CD4-positive, alpha-beta T cell (primary cell): ENCODE measurements at regions not wholly inside any gene's neighbourhood (a gene's known extent, or its start where the extent isn't known, plus 50 kb on each side); places are given as distances from the start of the nearest gene placed in this dataset.

Source experiments
- ATAC-seq: fragments of 200-7000 bp; cut with Tn5 transposase; one replicate; pipeline ENCODE4 v1.10.0; 2022; ENCODE audit warnings: mild to moderate bottlenecking; ENCODE audit not compliant: poor library complexity
- CTCF ChIA-PET: fragments of 350-600 bp; sonication (Branson Sonifier 250); formaldehyde crosslinking; loops from one replicate; lab custom pipeline; 2021; ENCODE audit warnings: antibody characterized with exemption, inconsistent platforms; lab: Charles Lee
- POLR2A ChIA-PET: fragments of 350-600 bp; sonication (Branson Sonifier 250); formaldehyde crosslinking; loops from one replicate; lab custom pipeline; 2021; ENCODE audit warnings: antibody characterized with exemption, inconsistent platforms; lab: Charles Lee
- DNase-seq, 14 experiments: peaks; one replicate each; pipeline ENCODE4 v3.0.0-alpha.2; 2013 to 2020; ENCODE audit warnings: mixed read lengths in 2 of 14
- H3K27ac ChIP-seq, 2 donors: one replicate each; pipeline versions ENCODE4 v1.5.1 to v1.7.0; 2013; ENCODE audit warnings: low read length in 2 of 2, low read depth in 1 of 2, mild to moderate bottlenecking in 1 of 2
- H3K27me3 ChIP-seq, 2 experiments: 1 replicate in 1 of 2; 2 replicates in 1 of 2; pipeline versions ENCODE4 v1.6.1 to v1.7.0; 2013; ENCODE audit warnings: low read length in 2 of 2, control low read depth in 1 of 2, mild to moderate bottlenecking in 1 of 2, moderate library complexity in 1 of 2; ENCODE audit not compliant: insufficient read depth in 2 of 2, control insufficient read depth in 1 of 2
- H3K36me3 ChIP-seq: one replicate; pipeline ENCODE4 v1.6.1; 2013; ENCODE audit warnings: low read length, control low read depth; ENCODE audit not compliant: insufficient read depth
- H3K4me1 ChIP-seq: one replicate; pipeline ENCODE4 v1.6.1; 2013; ENCODE audit warnings: low read length, control low read depth; ENCODE audit not compliant: insufficient read depth
- H3K4me3 ChIP-seq: one replicate; pipeline ENCODE4 v1.5.1; 2013; ENCODE audit warnings: mild to moderate bottlenecking, low read length, moderate library complexity
- H3K9me3 ChIP-seq, 2 experiments: 1 replicate in 1 of 2; 2 replicates in 1 of 2; pipeline versions ENCODE4 v1.6.1 to v1.7.0; 2013; ENCODE audit warnings: low read length in 2 of 2, mild to moderate bottlenecking in 2 of 2, control low read depth in 1 of 2, moderate library complexity in 1 of 2; ENCODE audit not compliant: control insufficient read depth in 1 of 2, insufficient read depth in 1 of 2
- H3K27ac Mint-ChIP-seq: one replicate; pipeline ENCODE4 v1.8.0; 2020; ENCODE audit warnings: mixed read lengths
- H3K27me3 Mint-ChIP-seq: one replicate; pipeline ENCODE4 v1.8.0; 2021; ENCODE audit warnings: mixed read lengths
- H3K36me3 Mint-ChIP-seq: one replicate; pipeline ENCODE4 v1.8.0; 2021; ENCODE audit warnings: low read depth, mixed read lengths
- H3K4me1 Mint-ChIP-seq: one replicate; pipeline ENCODE4 v1.8.0; 2021; ENCODE audit warnings: low read depth, mixed read lengths
- H3K4me3 Mint-ChIP-seq: one replicate; pipeline ENCODE4 v1.8.0; 2020; ENCODE audit warnings: mild to moderate bottlenecking, mixed read lengths
- H3K9me3 Mint-ChIP-seq: one replicate; pipeline ENCODE4 v1.8.0; 2020; ENCODE audit warnings: mixed read lengths
- intact Hi-C, 2 experiments: fragments of 100-400 bp; cut with DNase I in 1 of 2; cut with micrococcal nuclease in 1 of 2; formaldehyde crosslinking; loops; one replicate each; pipeline versions ENCODE4 v1.15.1 to v1.9.0; 2023 to 2025; cut with DNase I, micrococcal nuclease
- TF ChIP-seq, protein P1 (sequence below): fragments of 200-600 bp; IDR thresholded peaks from one replicate; pipeline ENCODE4 v1.8.0; 2022; ENCODE audit warnings: antibody characterized with exemption, mild to moderate bottlenecking

DNA sequence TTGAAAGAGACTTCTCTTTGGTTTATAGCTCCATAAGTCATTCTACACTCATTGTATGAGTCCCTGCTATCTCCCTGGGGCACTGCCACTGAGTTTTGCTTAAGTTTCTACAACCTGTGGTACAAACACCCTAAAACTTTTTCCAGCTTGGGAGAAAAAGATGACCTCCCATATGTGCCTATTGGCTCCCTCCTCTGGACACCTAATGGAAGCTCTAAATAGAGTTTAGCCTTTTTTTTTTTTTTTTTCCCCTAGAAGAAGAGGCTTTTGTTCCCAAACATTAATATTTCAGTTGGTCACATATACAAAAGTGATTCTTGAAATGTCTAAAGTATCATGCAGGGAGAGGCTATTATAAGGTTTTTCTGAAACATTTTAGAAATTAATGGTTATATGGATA is 547.2 kb upstream of the TMEFF2 start:
- POLR2A ChIA-PET, result no interaction called here
- intact Hi-C loops, result no loop called here
- H3K27me3 ChIP-seq, result no peaks in the 10 kb centered on the region
- H3K4me1 ChIP-seq, result no peaks in the 10 kb centered on the region
- Mint-ChIP-seq H3K4me3 (no peak overlapping the region), H3K36me3 (no peaks in the 10 kb centered on the region), H3K27ac (no peak overlapping the region), H3K9me3 (peaks cover 2% of the 10 kb centered on the region), H3K4me1 (no peaks in the 10 kb centered on the region), H3K27me3 (no peaks in the 10 kb centered on the region)
- H3K27ac ChIP-seq, result no peak overlapping the region
- DNase-seq, result no peak
- TF ChIP-seq, protein P1, sequence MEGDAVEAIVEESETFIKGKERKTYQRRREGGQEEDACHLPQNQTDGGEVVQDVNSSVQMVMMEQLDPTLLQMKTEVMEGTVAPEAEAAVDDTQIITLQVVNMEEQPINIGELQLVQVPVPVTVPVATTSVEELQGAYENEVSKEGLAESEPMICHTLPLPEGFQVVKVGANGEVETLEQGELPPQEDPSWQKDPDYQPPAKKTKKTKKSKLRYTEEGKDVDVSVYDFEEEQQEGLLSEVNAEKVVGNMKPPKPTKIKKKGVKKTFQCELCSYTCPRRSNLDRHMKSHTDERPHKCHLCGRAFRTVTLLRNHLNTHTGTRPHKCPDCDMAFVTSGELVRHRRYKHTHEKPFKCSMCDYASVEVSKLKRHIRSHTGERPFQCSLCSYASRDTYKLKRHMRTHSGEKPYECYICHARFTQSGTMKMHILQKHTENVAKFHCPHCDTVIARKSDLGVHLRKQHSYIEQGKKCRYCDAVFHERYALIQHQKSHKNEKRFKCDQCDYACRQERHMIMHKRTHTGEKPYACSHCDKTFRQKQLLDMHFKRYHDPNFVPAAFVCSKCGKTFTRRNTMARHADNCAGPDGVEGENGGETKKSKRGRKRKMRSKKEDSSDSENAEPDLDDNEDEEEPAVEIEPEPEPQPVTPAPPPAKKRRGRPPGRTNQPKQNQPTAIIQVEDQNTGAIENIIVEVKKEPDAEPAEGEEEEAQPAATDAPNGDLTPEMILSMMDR, result no peak
- CTCF ChIA-PET, result interaction anchor here (0.6 kb wide), 1 partner anchor 25 kb away, joined by 4 read pairs; no protein-coding TSS in a partner anchor
- peaks cover 0 to 3% of the 10 kb centered on the region in 2 experiments for H3K9me3 ChIP-seq
- no peak overlapping the region for H3K4me3 ChIP-seq
- no peaks in the 10 kb centered on the region for H3K36me3 ChIP-seq
- ATAC-seq, result no peak

DNA sequence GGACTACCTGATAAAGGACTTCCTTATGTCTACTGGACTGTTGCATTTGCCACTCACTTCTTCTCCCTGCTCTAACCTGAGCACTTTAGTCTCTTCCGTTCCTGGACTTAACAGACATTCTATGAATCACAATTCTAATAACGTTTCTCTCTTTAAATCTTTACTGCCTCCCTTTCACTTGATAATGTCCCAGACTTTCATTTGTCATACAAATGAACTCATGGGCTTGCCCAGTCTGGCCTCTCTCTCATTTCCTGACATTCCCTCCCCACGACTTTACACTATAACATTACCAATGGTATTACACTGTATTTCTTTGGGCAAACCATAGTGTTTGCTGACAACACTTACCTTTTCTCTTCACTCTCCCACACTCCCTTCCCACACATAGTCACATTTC is 540.7 kb upstream of the TMEFF2 start:
- H3K36me3 ChIP-seq, result no peaks in the 10 kb centered on the region
- H3K36me3 Mint-ChIP-seq, result no peaks in the 10 kb centered on the region
- H3K4me3 ChIP-seq, result no peak overlapping the region
- intact Hi-C loops, result no loop called here
- H3K4me1 ChIP-seq, result no peaks in the 10 kb centered on the region
- ATAC-seq, result no peak
- H3K4me3 Mint-ChIP-seq, result no peak overlapping the region
- H3K9me3 ChIP-seq, result peaks cover 0 to 7% of the 10 kb centered on the region in 2 experiments
- H3K27ac Mint-ChIP-seq, result no peak overlapping the region
- no peaks in the 10 kb centered on the region for H3K4me1 Mint-ChIP-seq
- TF ChIP-seq, protein P1, result no peak
- H3K27ac ChIP-seq, result no peak overlapping the region
- no peaks in the 10 kb centered on the region for H3K27me3 ChIP-seq
- DNase-seq, result no peak
- H3K27me3 Mint-ChIP-seq, result no peaks in the 10 kb centered on the region
- CTCF ChIA-PET, result no interaction called here
- POLR2A ChIA-PET, result no interaction called here
- H3K9me3 Mint-ChIP-seq, result no peaks in the 10 kb centered on the region

DNA sequence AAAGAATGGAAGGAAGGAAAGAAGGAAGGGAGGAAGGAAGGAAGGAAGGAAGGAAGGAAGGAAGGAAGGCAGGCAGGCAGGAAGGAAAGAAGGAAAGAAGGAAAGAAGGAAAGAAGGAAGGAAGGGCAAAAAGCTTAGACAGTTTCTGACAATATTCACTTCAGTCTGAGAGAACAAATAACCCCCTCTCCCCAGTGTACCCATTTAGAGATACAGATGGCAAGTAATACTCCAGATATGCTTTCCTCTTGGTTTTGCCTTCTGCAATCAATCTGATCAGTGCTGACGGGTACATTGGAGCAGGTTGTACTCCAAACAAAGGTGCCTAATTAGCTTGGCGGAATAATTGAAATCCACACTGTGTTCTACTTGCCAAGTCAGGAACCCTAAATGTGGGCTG is 534.6 kb upstream of the TMEFF2 start:
- H3K4me3 ChIP-seq, result no peak overlapping the region
- ChIA-PET CTCF (no interaction called here), POLR2A (no interaction called here)
- intact Hi-C loops, result no loop called here
- no peak overlapping the region for H3K27ac ChIP-seq
- no peak for ATAC-seq
- H3K27me3 ChIP-seq, result no peaks in the 10 kb centered on the region
- H3K9me3 ChIP-seq, result peaks cover 0 to under 1% of the 10 kb centered on the region in 2 experiments
- no peak overlapping the region for H3K27ac Mint-ChIP-seq
- TF ChIP-seq, protein P1, result no peak
- H3K36me3 ChIP-seq, result no peaks in the 10 kb centered on the region
- H3K4me1 ChIP-seq, result no peaks in the 10 kb centered on the region
- H3K27me3 Mint-ChIP-seq, result no peaks in the 10 kb centered on the region
- no peak overlapping the region for H3K4me3 Mint-ChIP-seq
- no peak for DNase-seq
- no peaks in the 10 kb centered on the region for H3K9me3 Mint-ChIP-seq
- H3K36me3 Mint-ChIP-seq, result no peaks in the 10 kb centered on the region
- H3K4me1 Mint-ChIP-seq, result no peaks in the 10 kb centered on the region
